H9 (cell line): ENCODE measurements at regions not wholly inside any gene's neighbourhood (a gene's known extent, or its start where the extent isn't known, plus 50 kb on each side); places are given as distances from the start of the nearest gene placed in this dataset.

ENCODE experiments used
- DNase-seq: peaks from one replicate; pipeline ENCODE4 v3.0.0-alpha.2; 2017
- H2AFZ ChIP-seq: one replicate; pipeline ENCODE4 v1.6.1; 2013; ENCODE audit warnings: mild to moderate bottlenecking, low read length, control low read depth, moderate library complexity
- H2AK5ac ChIP-seq: 2 replicates; pipeline ENCODE4 v1.6.1; 2013; ENCODE audit warnings: low read length, control low read depth, mixed read lengths; ENCODE audit not compliant: insufficient read length
- H2BK120ac ChIP-seq: one replicate; pipeline ENCODE4 v1.6.1; 2013; ENCODE audit warnings: low read depth, mild to moderate bottlenecking, low read length, control low read depth, inconsistent platforms; ENCODE audit not compliant: poor library complexity, severe bottlenecking
- H2BK12ac ChIP-seq: 2 replicates; pipeline ENCODE4 v1.6.1; 2013; ENCODE audit warnings: low read length, control low read depth, mixed read lengths, low read depth; ENCODE audit not compliant: insufficient read length
- H2BK15ac ChIP-seq: 2 replicates; pipeline ENCODE4 v1.6.1; 2013; ENCODE audit warnings: low read depth, low read length, control low read depth
- H2BK20ac ChIP-seq: one replicate; pipeline ENCODE4 v1.6.1; 2013; ENCODE audit warnings: low read depth, mild to moderate bottlenecking, low read length, control low read depth, inconsistent platforms; ENCODE audit not compliant: poor library complexity, severe bottlenecking
- H2BK5ac ChIP-seq: 2 replicates; pipeline ENCODE4 v1.6.1; 2013; ENCODE audit warnings: low read length, control low read depth, mixed read lengths; ENCODE audit not compliant: insufficient read length
- H3K14ac ChIP-seq: 2 replicates; pipeline ENCODE4 v1.6.1; 2013; ENCODE audit warnings: low read length, control low read depth; ENCODE audit not compliant: insufficient read depth
- H3K18ac ChIP-seq: 2 replicates; pipeline ENCODE4 v1.6.1; 2013; ENCODE audit warnings: low read depth, mild to moderate bottlenecking, mixed read lengths, low read length, control low read depth; ENCODE audit not compliant: insufficient read length
- H3K23ac ChIP-seq: 2 replicates; pipeline ENCODE4 v1.6.1; 2013; ENCODE audit warnings: low read length, control low read depth, mixed read lengths, low read depth; ENCODE audit not compliant: insufficient read length
- H3K23me2 ChIP-seq: 2 replicates; pipeline ENCODE4 v1.6.1; 2013; ENCODE audit warnings: low read depth, mild to moderate bottlenecking, mixed read lengths, low read length, control low read depth; ENCODE audit not compliant: insufficient read length, poor library complexity, severe bottlenecking
- H3K27ac ChIP-seq: 2 replicates; pipeline ENCODE4 v1.5.1; 2013; ENCODE audit warnings: low read length, control low read depth, mixed read lengths, low read depth; ENCODE audit not compliant: insufficient read length
- H3K27me3 ChIP-seq: 2 replicates; pipeline ENCODE4 v1.6.1; 2013; ENCODE audit warnings: low read length, control low read depth, inconsistent platforms; ENCODE audit not compliant: insufficient read depth
- H3K4ac ChIP-seq: 2 replicates; pipeline ENCODE4 v1.6.1; 2013; ENCODE audit warnings: low read depth, mild to moderate bottlenecking, control low read depth, inconsistent platforms, low read length, moderate library complexity
- H3K4me1 ChIP-seq: 2 replicates; pipeline ENCODE4 v1.6.1; 2013; ENCODE audit warnings: low read length, control low read depth, inconsistent platforms; ENCODE audit not compliant: insufficient read depth
- H3K4me2 ChIP-seq: 2 replicates; pipeline ENCODE4 v1.6.1; 2013; ENCODE audit warnings: low read length, control low read depth, mixed read lengths; ENCODE audit not compliant: insufficient read length, insufficient read depth
- H3K56ac ChIP-seq: 2 replicates; pipeline ENCODE4 v1.6.1; 2013; ENCODE audit warnings: low read depth, mild to moderate bottlenecking, mixed read lengths, low read length, control low read depth; ENCODE audit not compliant: insufficient read length
- H3K79me1 ChIP-seq: 2 replicates; pipeline ENCODE4 v1.6.1; 2013; ENCODE audit warnings: low read depth, mild to moderate bottlenecking, moderate library complexity, low read length, control low read depth, inconsistent platforms; ENCODE audit not compliant: insufficient read depth, poor library complexity, severe bottlenecking
- H3K79me2 ChIP-seq: 2 replicates; pipeline ENCODE4 v1.6.1; 2013; ENCODE audit warnings: low read length, control low read depth, inconsistent platforms; ENCODE audit not compliant: insufficient read depth
- H3K9ac ChIP-seq: 2 replicates; pipeline ENCODE4 v1.6.1; 2013; ENCODE audit warnings: low read length, control low read depth, mixed read lengths; ENCODE audit not compliant: insufficient read length; ENCODE audit errors: extremely low read depth
- H3K9me3 ChIP-seq: one replicate; pipeline ENCODE4 v1.6.1; 2013; ENCODE audit warnings: low read depth, low read length, inconsistent platforms; ENCODE audit not compliant: control insufficient read depth
- H3T11ph ChIP-seq: one replicate; pipeline ENCODE4 v1.6.1; 2013; ENCODE audit warnings: mild to moderate bottlenecking, low read length, control low read depth, inconsistent platforms
- H4K20me1 ChIP-seq: one replicate; pipeline ENCODE4 v1.6.1; 2013; ENCODE audit not compliant: control insufficient read depth, insufficient read length, insufficient read depth
- H4K5ac ChIP-seq: 2 replicates; pipeline ENCODE4 v1.6.1; 2013; ENCODE audit warnings: low read depth, mild to moderate bottlenecking, mixed read lengths, low read length, control low read depth; ENCODE audit not compliant: insufficient read length
- H4K8ac ChIP-seq: replicated peaks from 2 replicates; pipeline ENCODE4 v1.6.1; 2013; ENCODE audit warnings: low read length, control low read depth, mixed read lengths, low read depth; ENCODE audit not compliant: insufficient read length
- H4K91ac ChIP-seq: 2 replicates; pipeline ENCODE4 v1.6.1; 2013; ENCODE audit warnings: low read depth, mild to moderate bottlenecking, moderate library complexity, mixed read lengths, low read length, control low read depth; ENCODE audit not compliant: insufficient read length
- H3K27ac Mint-ChIP-seq, 3 experiments: 2 replicates in 2 of 3; 3 replicates in 1 of 3; pipeline ENCODE4 v1.8.0; 2020 to 2021; ENCODE audit warnings: mixed read lengths in 3 of 3, mild to moderate bottlenecking in 1 of 3, moderate library complexity in 1 of 3
- H3K27me3 Mint-ChIP-seq: 2 replicates; pipeline ENCODE4 v1.8.0; 2021; ENCODE audit warnings: low read depth, mild to moderate bottlenecking, moderate library complexity, mixed read lengths
- H3K36me3 Mint-ChIP-seq, 3 experiments: 2 replicates in 2 of 3; 3 replicates in 1 of 3; pipeline ENCODE4 v1.8.0; 2020 to 2021; ENCODE audit warnings: low read depth in 3 of 3, mixed read lengths in 3 of 3; ENCODE audit not compliant: insufficient read depth in 1 of 3
- H3K4me1 Mint-ChIP-seq, 2 experiments: 2 replicates each; pipeline ENCODE4 v1.8.0; 2020; ENCODE audit warnings: mixed read lengths in 2 of 2
- H3K4me3 Mint-ChIP-seq, 2 experiments: 2 replicates in 1 of 2; 3 replicates in 1 of 2; pipeline ENCODE4 v1.8.0; 2020 to 2021; ENCODE audit warnings: mild to moderate bottlenecking in 2 of 2, mixed read lengths in 2 of 2, moderate library complexity in 1 of 2
- H3K9me3 Mint-ChIP-seq, 2 experiments: 2 replicates in 1 of 2; 3 replicates in 1 of 2; pipeline ENCODE4 v1.8.0; 2020; ENCODE audit warnings: mild to moderate bottlenecking in 2 of 2, mixed read lengths in 2 of 2, moderate library complexity in 1 of 2
- CTCF ChIP-seq: fragments of 200-600 bp; sonication (generic); conservative IDR thresholded peaks from 3 replicates; pipeline ENCODE4 v1.8.0; 2021; ENCODE audit warnings: antibody characterized with exemption, mild to moderate bottlenecking
- WGBS: extraction: QIAGEN DNeasy Blood & Tissue Kit; methylation state at CpG from one replicate; pipeline ENCODE4 v1.1.7; 2013; ENCODE audit warnings: missing lambda C conversion rate, low lambda C conversion rate, mixed read lengths; ENCODE audit not compliant: insufficient read length; ENCODE audit errors: extremely low coverage; 5-methylcytosine and 5-hydroxymethylcytosine counted together

GRCh38 chr20:60638430-60639098 lies 613.5 kb upstream of the CDH4 start:
- no peak overlapping the region for H3K9ac ChIP-seq
- no peaks in the 10 kb centered on the region; the same call in 1 of the 2 replicates for H3K27me3 ChIP-seq
- no peak overlapping the region for H3K23ac ChIP-seq
- no peaks in the 10 kb centered on the region for H3K23me2 ChIP-seq
- H3K4me1 ChIP-seq = no peaks in the 10 kb centered on the region
- H2BK20ac ChIP-seq = no peak overlapping the region
- WGBS = no CpG with 5 or more reads among the region's 4 CpGs
- no peak overlapping the region for H3T11ph ChIP-seq
- H3K18ac ChIP-seq = no peak overlapping the region
- Mint-ChIP-seq H3K36me3 (peaks cover 0 to 15% (median 7%) of the 10 kb centered on the region in 3 experiments; a peak in 5 of 7 replicates), H3K27me3 (peaks cover 2% of the 10 kb centered on the region), H3K27ac (no peak overlapping the region), H3K4me3 (no peak overlapping the region), H3K4me1 (no peaks in the 10 kb centered on the region), H3K9me3 (peaks cover 8 to 11% of the 10 kb centered on the region in 2 experiments)
- no peak overlapping the region for H3K56ac ChIP-seq
- no peak overlapping the region for H2BK5ac ChIP-seq
- no peak overlapping the region for H3K14ac ChIP-seq
- no peak for DNase-seq
- no peak overlapping the region for H2BK120ac ChIP-seq
- H2BK12ac ChIP-seq = no peak overlapping the region
- H4K91ac ChIP-seq = no peak overlapping the region
- no peaks in the 10 kb centered on the region for H4K20me1 ChIP-seq
- no peak overlapping the region for H3K4me2 ChIP-seq
- no peak overlapping the region for H3K27ac ChIP-seq
- no peaks in the 10 kb centered on the region for H3K79me1 ChIP-seq
- H2AFZ ChIP-seq = no peak overlapping the region
- no peaks in the 10 kb centered on the region for H3K9me3 ChIP-seq
- H2BK15ac ChIP-seq = no peak overlapping the region
- H4K8ac ChIP-seq = no peak overlapping the region
- H3K79me2 ChIP-seq = no peaks in the 10 kb centered on the region
- H2AK5ac ChIP-seq = no peak overlapping the region
- no peak overlapping the region for H4K5ac ChIP-seq
- H3K4ac ChIP-seq = no peak overlapping the region
- TF ChIP-seq CTCF = no peak
